OCI-LY1 (cell line): ENCODE measurements at regions not wholly inside any gene's neighbourhood (a gene's known extent, or its start where the extent isn't known, plus 50 kb on each side); places are given as distances from the start of the nearest gene placed in this dataset.

Experiments used
- H2AFZ ChIP-seq: fragments of 200-600 bp; sonication (generic), shearing (Covaris generic); 2 replicates; pipeline ENCODE4 v1.6.0; 2014; ENCODE audit warnings: antibody characterized with exemption, mild to moderate bottlenecking, low read length
- H3F3A ChIP-seq: fragments of 200-600 bp; sonication (generic), shearing (Covaris generic); 2 replicates; pipeline ENCODE4 v1.6.0; 2014; ENCODE audit warnings: mild to moderate bottlenecking, antibody characterized with exemption, low read length, moderate library complexity; ENCODE audit not compliant: insufficient read depth
- H3K27ac ChIP-seq: fragments of 200-600 bp; sonication (generic); 2 replicates; pipeline ENCODE4 v1.5.1; 2014; ENCODE audit warnings: low read length, mixed run types, mild to moderate bottlenecking, low read depth; ENCODE audit not compliant: poor library complexity, severe bottlenecking
- H3K27me3 ChIP-seq: fragments of 200-600 bp; sonication (generic); 2 replicates; pipeline ENCODE4 v1.6.0; 2014; ENCODE audit warnings: antibody characterized with exemption, mild to moderate bottlenecking, low read length, moderate library complexity; ENCODE audit not compliant: insufficient read depth
- H3K36me3 ChIP-seq: fragments of 200-600 bp; sonication (generic); 2 replicates; pipeline ENCODE4 v1.6.1; 2014; ENCODE audit warnings: mild to moderate bottlenecking, antibody characterized with exemption, low read length, moderate library complexity, mixed read lengths; ENCODE audit not compliant: insufficient read depth
- H3K4me1 ChIP-seq: fragments of 200-600 bp; sonication (generic); 2 replicates; pipeline ENCODE4 v1.5.1; 2014; ENCODE audit warnings: mild to moderate bottlenecking, low read length, moderate library complexity; ENCODE audit not compliant: insufficient read depth, severe bottlenecking
- H3K4me2 ChIP-seq: fragments of 200-600 bp; sonication (generic), shearing (Covaris generic); 2 replicates; pipeline ENCODE4 v1.6.1; 2014; ENCODE audit warnings: low read length
- H3K4me3 ChIP-seq: fragments of 200-600 bp; sonication (generic); 2 replicates; pipeline ENCODE4 v1.5.1; 2014; ENCODE audit warnings: low read length, low read depth, mild to moderate bottlenecking, mixed read lengths; ENCODE audit not compliant: poor library complexity, severe bottlenecking
- H3K79me2 ChIP-seq: fragments of 200-600 bp; shearing (Covaris generic); 2 replicates; pipeline ENCODE4 v1.6.1; 2016; ENCODE audit warnings: mixed run types, low read length, mixed read lengths; ENCODE audit not compliant: insufficient read depth
- H3K9ac ChIP-seq: fragments of 200-600 bp; sonication (generic), shearing (Covaris generic); 2 replicates; pipeline ENCODE4 v1.6.1; 2014; ENCODE audit warnings: mild to moderate bottlenecking, low read length, mixed read lengths
- H3K9me2 ChIP-seq: fragments of 200-600 bp; sonication (generic), shearing (Covaris generic); 2 replicates; pipeline ENCODE4 v1.6.1; 2014; ENCODE audit warnings: low read depth, mild to moderate bottlenecking, low read length, mixed read lengths
- H3K9me3 ChIP-seq: fragments of 200-600 bp; shearing (Covaris generic); 2 replicates; pipeline ENCODE4 v1.6.1; 2014; ENCODE audit warnings: low read length, mixed read lengths
- H4K20me1 ChIP-seq: fragments of 200-600 bp; sonication (generic), shearing (Covaris generic); 2 replicates; pipeline ENCODE4 v1.6.0; 2016; ENCODE audit warnings: mild to moderate bottlenecking, low read length; ENCODE audit not compliant: insufficient read depth
- EZH2 ChIP-seq: fragments of 200-600 bp; sonication (generic), shearing (Covaris generic); IDR thresholded peaks from 2 replicates; pipeline ENCODE4 v1.8.0; 2017; ENCODE audit warnings: borderline replicate concordance, mixed run types, mild to moderate bottlenecking, antibody characterized with exemption, low read length, moderate library complexity, mixed read lengths
- TF ChIP-seq, protein P1 (sequence below): fragments of 200-600 bp; sonication (generic), shearing (Covaris generic); IDR thresholded peaks from 2 replicates; pipeline ENCODE4 v1.5.1; 2017; ENCODE audit warnings: mild to moderate bottlenecking, antibody characterized with exemption, low read length, moderate library complexity, mixed read lengths

DNA sequence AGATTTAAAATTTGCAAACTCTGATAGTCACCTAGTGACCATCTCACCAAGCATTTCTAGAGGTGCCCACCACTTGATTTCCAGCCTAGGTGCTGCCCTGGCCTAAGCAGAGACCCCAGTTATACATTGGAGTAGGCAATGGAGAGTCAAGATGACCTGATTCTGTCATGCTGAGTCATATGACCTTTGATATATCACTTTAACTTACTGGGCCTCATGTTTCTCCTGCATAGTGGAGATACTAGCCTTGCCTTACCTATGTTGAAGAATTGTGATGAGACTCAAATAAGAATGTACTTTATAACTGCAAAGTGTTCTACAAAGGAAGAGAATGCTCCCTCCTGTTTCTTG, 75.5 kb upstream of the XCR1 start:
- no peak overlapping the region for H2AFZ ChIP-seq
- TF ChIP-seq, protein P1, sequence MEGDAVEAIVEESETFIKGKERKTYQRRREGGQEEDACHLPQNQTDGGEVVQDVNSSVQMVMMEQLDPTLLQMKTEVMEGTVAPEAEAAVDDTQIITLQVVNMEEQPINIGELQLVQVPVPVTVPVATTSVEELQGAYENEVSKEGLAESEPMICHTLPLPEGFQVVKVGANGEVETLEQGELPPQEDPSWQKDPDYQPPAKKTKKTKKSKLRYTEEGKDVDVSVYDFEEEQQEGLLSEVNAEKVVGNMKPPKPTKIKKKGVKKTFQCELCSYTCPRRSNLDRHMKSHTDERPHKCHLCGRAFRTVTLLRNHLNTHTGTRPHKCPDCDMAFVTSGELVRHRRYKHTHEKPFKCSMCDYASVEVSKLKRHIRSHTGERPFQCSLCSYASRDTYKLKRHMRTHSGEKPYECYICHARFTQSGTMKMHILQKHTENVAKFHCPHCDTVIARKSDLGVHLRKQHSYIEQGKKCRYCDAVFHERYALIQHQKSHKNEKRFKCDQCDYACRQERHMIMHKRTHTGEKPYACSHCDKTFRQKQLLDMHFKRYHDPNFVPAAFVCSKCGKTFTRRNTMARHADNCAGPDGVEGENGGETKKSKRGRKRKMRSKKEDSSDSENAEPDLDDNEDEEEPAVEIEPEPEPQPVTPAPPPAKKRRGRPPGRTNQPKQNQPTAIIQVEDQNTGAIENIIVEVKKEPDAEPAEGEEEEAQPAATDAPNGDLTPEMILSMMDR: no peak
- no peak for TF ChIP-seq EZH2
- no peak overlapping the region for H3K4me2 ChIP-seq
- H3K27me3 ChIP-seq: no peaks in the 10 kb centered on the region
- H3K79me2 ChIP-seq: no peaks in the 10 kb centered on the region
- H3K36me3 ChIP-seq: no peaks in the 10 kb centered on the region
- no peak overlapping the region for H3K27ac ChIP-seq
- H3K4me3 ChIP-seq: no peak overlapping the region
- no peaks in the 10 kb centered on the region for H4K20me1 ChIP-seq
- no peaks in the 10 kb centered on the region for H3F3A ChIP-seq
- no peak overlapping the region for H3K9ac ChIP-seq
- no peaks in the 10 kb centered on the region for H3K9me2 ChIP-seq
- peaks cover 4% of the 10 kb centered on the region; the same call in 1 of the 2 replicates for H3K9me3 ChIP-seq
- H3K4me1 ChIP-seq: peaks cover 24% of the 10 kb centered on the region

DNA sequence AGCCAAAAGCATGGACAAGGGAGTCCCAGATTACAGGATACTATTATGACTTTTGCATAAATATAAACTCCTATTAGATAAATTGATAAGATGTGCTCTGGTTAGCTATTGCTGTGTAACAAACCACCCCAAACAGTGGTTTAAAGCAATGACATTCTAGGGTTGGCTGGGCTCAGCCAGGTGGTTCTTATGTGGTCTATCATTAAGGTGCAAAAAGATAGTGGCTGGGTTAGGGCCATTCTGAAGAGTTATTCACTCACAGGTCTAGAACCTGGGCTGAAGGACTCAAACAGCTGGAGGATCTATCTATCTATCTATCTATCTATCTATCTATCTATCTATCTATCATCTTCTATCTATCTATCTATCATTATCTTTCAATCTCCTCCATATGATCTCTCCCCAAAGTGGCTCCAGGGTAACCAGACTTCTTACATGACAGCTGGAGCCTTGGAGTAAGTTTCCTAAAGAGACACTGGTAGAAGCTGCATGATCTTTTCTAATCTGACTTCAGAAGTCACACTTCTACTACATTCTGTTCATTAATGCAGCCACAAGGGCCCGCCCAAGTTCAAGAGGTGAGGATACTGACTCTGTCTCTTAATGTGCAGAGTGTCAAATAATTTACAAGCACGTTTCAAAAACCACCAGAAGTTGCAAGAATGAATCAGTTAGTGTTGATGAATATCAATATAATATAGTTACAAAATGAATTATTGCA, 74.9 kb upstream of the XCR1 start:
- H3F3A ChIP-seq: no peaks in the 10 kb centered on the region
- H3K27ac ChIP-seq: no peak overlapping the region
- H3K79me2 ChIP-seq: no peaks in the 10 kb centered on the region
- H3K4me2 ChIP-seq: no peak overlapping the region
- H3K9ac ChIP-seq: no peak overlapping the region
- H3K4me3 ChIP-seq: no peak overlapping the region
- no peak overlapping the region for H2AFZ ChIP-seq
- H3K9me3 ChIP-seq: peaks cover 4% of the 10 kb centered on the region; the same call in 1 of the 2 replicates
- no peaks in the 10 kb centered on the region for H3K27me3 ChIP-seq
- H3K4me1 ChIP-seq: peaks cover 29% of the 10 kb centered on the region
- H3K36me3 ChIP-seq: no peaks in the 10 kb centered on the region
- H4K20me1 ChIP-seq: no peaks in the 10 kb centered on the region
- TF ChIP-seq, protein P1: 0 out of 2 replicates have a peak, but pooled peaks have one; percentile 7
- no peak for TF ChIP-seq EZH2
- no peaks in the 10 kb centered on the region for H3K9me2 ChIP-seq

DNA sequence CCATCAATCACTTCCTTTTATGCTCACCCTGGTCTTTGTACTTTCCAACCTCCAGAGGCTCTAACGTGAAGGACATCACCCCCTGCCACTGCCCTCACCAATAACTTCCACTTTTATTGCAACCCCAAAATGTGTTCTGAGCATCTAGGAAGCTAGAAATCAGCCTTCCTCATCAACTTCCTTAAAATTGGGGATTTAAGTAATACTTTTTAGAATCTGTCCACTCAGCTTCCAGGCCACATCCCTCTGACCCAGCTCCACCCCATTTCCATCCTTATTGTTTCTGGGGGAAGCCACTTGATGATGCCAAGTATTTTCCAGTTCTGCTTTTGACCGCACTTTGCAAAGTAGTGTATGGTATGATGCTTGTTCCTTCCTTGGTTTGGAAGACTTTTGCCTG, 73.5 kb upstream of the XCR1 start:
- no peak overlapping the region for H2AFZ ChIP-seq
- H3K27me3 ChIP-seq: no peaks in the 10 kb centered on the region
- peaks cover 4% of the 10 kb centered on the region; the same call in 1 of the 2 replicates for H3K9me3 ChIP-seq
- H3K79me2 ChIP-seq: no peaks in the 10 kb centered on the region
- no peaks in the 10 kb centered on the region for H3F3A ChIP-seq
- no peaks in the 10 kb centered on the region for H3K9me2 ChIP-seq
- no peak overlapping the region for H3K4me2 ChIP-seq
- no peak overlapping the region for H3K27ac ChIP-seq
- no peak overlapping the region for H3K4me3 ChIP-seq
- peaks cover 44% of the 10 kb centered on the region for H3K4me1 ChIP-seq
- no peak for TF ChIP-seq EZH2
- TF ChIP-seq, protein P1: no peak
- no peak overlapping the region for H3K9ac ChIP-seq
- no peaks in the 10 kb centered on the region for H4K20me1 ChIP-seq
- H3K36me3 ChIP-seq: no peaks in the 10 kb centered on the region
